KMS-11 (cell line): ENCODE measurements at regions not wholly inside any gene's neighbourhood (a gene's known extent, or its start where the extent isn't known, plus 50 kb on each side); places are given as distances from the start of the nearest gene placed in this dataset.

Experiments
- H2AFZ ChIP-seq: fragments of 200-600 bp; sonication (generic); 2 replicates; pipeline ENCODE4 v1.6.1; 2016; ENCODE audit warnings: antibody characterized with exemption, mixed run types, low read depth
- H3K27ac ChIP-seq: fragments of 200-600 bp; sonication (generic); 2 replicates; pipeline ENCODE4 v1.6.1; 2016; ENCODE audit warnings: mild to moderate bottlenecking, mixed run types
- H3K27me3 ChIP-seq: fragments of 200-600 bp; sonication (generic); 2 replicates; pipeline ENCODE4 v1.6.1; 2017; ENCODE audit warnings: mild to moderate bottlenecking, low read depth, mixed run types, moderate library complexity; ENCODE audit not compliant: insufficient read depth
- H3K36me3 ChIP-seq: fragments of 200-600 bp; sonication (generic); 2 replicates; pipeline ENCODE4 v1.6.1; 2017; ENCODE audit warnings: mild to moderate bottlenecking, mixed run types; ENCODE audit not compliant: insufficient read depth
- H3K4me1 ChIP-seq: fragments of 200-600 bp; sonication (generic); 2 replicates; pipeline ENCODE4 v1.6.1; 2016; ENCODE audit warnings: mild to moderate bottlenecking, low read depth, mixed run types; ENCODE audit not compliant: poor library complexity, severe bottlenecking
- H3K4me2 ChIP-seq: fragments of 200-600 bp; sonication (generic); 2 replicates; pipeline ENCODE4 v1.7.0; 2016; ENCODE audit warnings: mild to moderate bottlenecking, mixed run types
- H3K4me3 ChIP-seq: fragments of 200-600 bp; sonication (generic); IDR thresholded peaks from 2 replicates; pipeline ENCODE4 v1.6.1; 2017; ENCODE audit warnings: low read depth, low read length, mixed read lengths; ENCODE audit not compliant: insufficient read depth
- H3K79me2 ChIP-seq: fragments of 200-600 bp; sonication (generic); 2 replicates; pipeline ENCODE4 v1.6.1; 2016; ENCODE audit warnings: low read depth, mixed run types; ENCODE audit not compliant: insufficient read depth
- H3K9ac ChIP-seq: fragments of 200-600 bp; sonication (generic); 2 replicates; pipeline ENCODE4 v1.6.1; 2016; ENCODE audit warnings: mild to moderate bottlenecking, mixed run types
- H4K20me1 ChIP-seq: fragments of 200-600 bp; sonication (generic); 2 replicates; pipeline ENCODE4 v1.6.1; 2016; ENCODE audit warnings: mild to moderate bottlenecking, mixed run types; ENCODE audit not compliant: insufficient read depth
- CTCF ChIP-seq: fragments of 200-600 bp; sonication (generic); conservative IDR thresholded peaks from 2 replicates; pipeline ENCODE4 v1.6.1; 2017; ENCODE audit warnings: low read depth, mild to moderate bottlenecking, antibody characterized with exemption, low read length, moderate library complexity, mixed read lengths

- Histone ChIP-seq H3K9ac (no peak overlapping the region), H3K4me1 (no peaks in the 10 kb centered on the region)
These were observed 110.3 kb downstream of the CMPK2 start for GRCh38 chr2:6755456-6755855.

GRCh38 chr2:6757215-6757614 is 108.5 kb downstream of the CMPK2 start:
- H4K20me1 ChIP-seq: no peaks in the 10 kb centered on the region
- H2AFZ ChIP-seq: no peak overlapping the region
- H3K79me2 ChIP-seq: no peaks in the 10 kb centered on the region
- no peaks in the 10 kb centered on the region; the same call in 1 of the 2 replicates for H3K27me3 ChIP-seq
- no peak for TF ChIP-seq CTCF
- no peak overlapping the region for H3K27ac ChIP-seq
- H3K9ac ChIP-seq: no peak overlapping the region
- H3K4me1 ChIP-seq: no peaks in the 10 kb centered on the region
- no peak overlapping the region for H3K4me3 ChIP-seq
- no peaks in the 10 kb centered on the region for H3K36me3 ChIP-seq
- no peak overlapping the region for H3K4me2 ChIP-seq

More at GRCh38 chr2:6755456-6755855, 110.3 kb downstream of the CMPK2 start:
- Histone ChIP-seq H3K79me2 (no peaks in the 10 kb centered on the region), H3K27me3 (no peaks in the 10 kb centered on the region; the same call in 1 of the 2 replicates), H3K4me2 (no peak overlapping the region), H3K36me3 (no peaks in the 10 kb centered on the region), H3K4me3 (no peak overlapping the region), H2AFZ (no peak overlapping the region), H3K27ac (no peak overlapping the region), H4K20me1 (no peaks in the 10 kb centered on the region)
- TF ChIP-seq CTCF: no peak

- H3K4me2 ChIP-seq: no peak overlapping the region
- H3K79me2 ChIP-seq: no peaks in the 10 kb centered on the region
- no peak overlapping the region for H2AFZ ChIP-seq
- no peak overlapping the region for H3K27ac ChIP-seq
- H3K27me3 ChIP-seq: no peaks in the 10 kb centered on the region; the same call in 1 of the 2 replicates
- H3K36me3 ChIP-seq: no peaks in the 10 kb centered on the region
- no peak overlapping the region for H3K9ac ChIP-seq
- no peak for TF ChIP-seq CTCF
- H3K4me1 ChIP-seq: no peaks in the 10 kb centered on the region
- H3K4me3 ChIP-seq: no peak overlapping the region
- H4K20me1 ChIP-seq: no peaks in the 10 kb centered on the region
These were observed 106.0 kb downstream of the CMPK2 start for GRCh38 chr2:6759689-6760088.

GRCh38 chr2:6760132-6760531 is 105.6 kb downstream of the CMPK2 start:
- no peak overlapping the region for H2AFZ ChIP-seq
- no peaks in the 10 kb centered on the region for H3K79me2 ChIP-seq
- no peaks in the 10 kb centered on the region for H4K20me1 ChIP-seq
- no peaks in the 10 kb centered on the region for H3K36me3 ChIP-seq
- no peaks in the 10 kb centered on the region; the same call in 1 of the 2 replicates for H3K27me3 ChIP-seq
- no peak for TF ChIP-seq CTCF
- no peak overlapping the region for H3K4me2 ChIP-seq
- no peaks in the 10 kb centered on the region for H3K4me1 ChIP-seq
- no peak overlapping the region for H3K9ac ChIP-seq
- no peak overlapping the region for H3K4me3 ChIP-seq
- H3K27ac ChIP-seq: no peak overlapping the region
